Heart left ventricle (tissue), 16 donors: ENCODE measurements at regions not wholly inside any gene's neighbourhood (a gene's known extent, or its start where the extent isn't known, plus 50 kb on each side); places are given as distances from the start of the nearest gene placed in this dataset.

ENCODE experiments used
- ATAC-seq, 4 donors: fragments of 200-7000 bp; cut with Tn5 transposase; one replicate each; pipeline ENCODE4 v1.9.1; 2020 to 2022; ENCODE audit warnings: moderate library complexity in 4 of 4, mild to moderate bottlenecking in 3 of 4, moderate number of reproducible peaks in 1 of 4
- DNase-seq, 5 donors: peaks; one replicate each; pipeline ENCODE4 v3.0.0-alpha.2; 2020
- H3K27ac ChIP-seq, 12 donors: fragments of 200-600 bp; sonication (generic) in 4 of 12; one replicate each; pipeline versions ENCODE4 v1.5.0 to v1.8.0; 2016 to 2022; ENCODE audit warnings: mild to moderate bottlenecking in 2 of 12
- H3K27me3 ChIP-seq, 9 donors: fragments of 200-600 bp; sonication (generic) in 2 of 9; one replicate each; pipeline versions ENCODE4 v1.5.1 to v1.8.0; 2016 to 2022; ENCODE audit warnings: mild to moderate bottlenecking in 3 of 9
- H3K36me3 ChIP-seq, 9 donors: fragments of 200-600 bp; sonication (generic) in 2 of 9; one replicate each; pipeline versions ENCODE4 v1.5.0 to v1.8.0; 2018 to 2022; ENCODE audit warnings: mild to moderate bottlenecking in 2 of 9
- H3K4me1 ChIP-seq, 12 donors: fragments of 200-600 bp; sonication (generic) in 4 of 12; one replicate each; pipeline versions ENCODE4 v1.5.0 to v1.8.0; 2016 to 2022; ENCODE audit warnings: mild to moderate bottlenecking in 3 of 12
- H3K4me3 ChIP-seq, 12 donors: fragments of 200-600 bp; sonication (generic) in 4 of 12; one replicate each; pipeline versions ENCODE4 v1.5.0 to v1.8.0; 2017 to 2022; ENCODE audit warnings: mild to moderate bottlenecking in 9 of 12, moderate library complexity in 4 of 12
- H3K9me3 ChIP-seq, 12 donors: fragments of 200-600 bp; sonication (generic) in 4 of 12; one replicate each; pipeline versions ENCODE4 v1.5.0 to v1.8.0; 2016 to 2022; ENCODE audit warnings: mild to moderate bottlenecking in 1 of 12
- POLR2A ChIP-seq, 2 donors: fragments of 450-650 bp; IDR thresholded peaks; one replicate each; pipeline ENCODE4 v1.6.1; 2017; ENCODE audit warnings: antibody characterized with exemption in 2 of 2, mild to moderate bottlenecking in 2 of 2, moderate library complexity in 2 of 2
- WGBS, 4 donors: extraction: QIAGEN DNeasy Blood & Tissue Kit in 2 of 4; methylation state at CpG; one replicate each; pipeline versions ENCODE4 v1.1.5 to v1.1.7; 2013 to 2018; 5-methylcytosine and 5-hydroxymethylcytosine counted together
- intact Hi-C, 10 donors: fragments of 100-400 bp; cut with DNase I; formaldehyde crosslinking; loops; one replicate each; pipeline versions ENCODE4 v1.11.1 to v1.14.2; 2022
- TF ChIP-seq, protein P1 (sequence below), 12 donors: fragments of 200-600 bp; sonication (generic) in 4 of 12; IDR thresholded peaks; one replicate each; pipeline versions ENCODE4 v1.5.0 to v1.8.0; 2018 to 2022; ENCODE audit warnings: antibody characterized with exemption in 12 of 12, mild to moderate bottlenecking in 5 of 12
- donor health status: ischemic (EF 13 %, LVEDD 7.1; RV severe dilation, severe dysfunction).
- donor health status: healthy with polysubstance abuse.
- donor health status: DM: no; HTN: yes; CAD: no.
- donor health status: DM: no; HTN: no; CAD: no.
- donor health status: ischemic (EF 25% LVEDD 6.9; RV normal size, moderate dysfunction).
- donor health status: ischemic (EF 25% LVEDD 5.7; RV mildly dilated, moderate dysfunction).
- donor health status: healthy.
- donor health status: DM: yes; HTN: yes; CAD: no.
- donor health status: ischemic (EF 35%, LVEDD 5.7; RV mildly dilated, moderate dysfunction).
- donor health status: nonischemic (EF 11% LVEDD 7.7; RV severe dilation, severe dysfunction).
- donor health status: DM: yes; HTN: yes; CAD: no.
- donor health status: PGD.
- donor health status: ischemic (EF 29% LVEDD 5.4; RV normal size, mild dysfunction).
- donor health status: nonischemic (EF 23%, LVEDD 6.1; RV moderate dilation, normal function).

DNA sequence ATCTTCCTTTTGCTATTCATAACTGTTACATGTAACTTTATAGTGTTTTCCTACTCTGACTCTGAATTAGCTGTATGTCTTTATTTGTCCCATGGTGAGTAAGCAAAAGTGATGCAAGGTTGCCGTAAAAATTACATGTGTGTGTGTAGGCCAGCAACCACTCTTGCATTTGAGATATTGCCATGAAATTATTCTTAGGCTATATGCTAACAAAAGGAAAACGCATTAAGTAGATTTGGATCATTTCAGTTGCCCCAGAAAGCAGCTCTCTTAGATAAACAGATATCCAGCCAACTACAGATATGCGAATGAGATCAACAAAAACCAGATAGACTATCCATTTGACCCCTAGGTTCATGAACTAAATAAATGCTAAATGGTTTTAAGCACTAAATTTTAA lies 73.6 kb downstream of the CYLC2 start:
- H3K27ac ChIP-seq = no peak overlapping the region
- ATAC-seq (no peak), DNase-seq (no peak)
- no peak for TF ChIP-seq POLR2A (IDR thresholded peaks at IDR 0.05)
- TF ChIP-seq, protein P1, sequence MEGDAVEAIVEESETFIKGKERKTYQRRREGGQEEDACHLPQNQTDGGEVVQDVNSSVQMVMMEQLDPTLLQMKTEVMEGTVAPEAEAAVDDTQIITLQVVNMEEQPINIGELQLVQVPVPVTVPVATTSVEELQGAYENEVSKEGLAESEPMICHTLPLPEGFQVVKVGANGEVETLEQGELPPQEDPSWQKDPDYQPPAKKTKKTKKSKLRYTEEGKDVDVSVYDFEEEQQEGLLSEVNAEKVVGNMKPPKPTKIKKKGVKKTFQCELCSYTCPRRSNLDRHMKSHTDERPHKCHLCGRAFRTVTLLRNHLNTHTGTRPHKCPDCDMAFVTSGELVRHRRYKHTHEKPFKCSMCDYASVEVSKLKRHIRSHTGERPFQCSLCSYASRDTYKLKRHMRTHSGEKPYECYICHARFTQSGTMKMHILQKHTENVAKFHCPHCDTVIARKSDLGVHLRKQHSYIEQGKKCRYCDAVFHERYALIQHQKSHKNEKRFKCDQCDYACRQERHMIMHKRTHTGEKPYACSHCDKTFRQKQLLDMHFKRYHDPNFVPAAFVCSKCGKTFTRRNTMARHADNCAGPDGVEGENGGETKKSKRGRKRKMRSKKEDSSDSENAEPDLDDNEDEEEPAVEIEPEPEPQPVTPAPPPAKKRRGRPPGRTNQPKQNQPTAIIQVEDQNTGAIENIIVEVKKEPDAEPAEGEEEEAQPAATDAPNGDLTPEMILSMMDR (IDR thresholded peaks at IDR 0.05) = no peak
- peaks cover 0 to 5% (median 0%) of the 10 kb centered on the region in 12 donors for H3K9me3 ChIP-seq
- H3K27me3 ChIP-seq = no peaks in the 10 kb centered on the region
- 58 to 75% (median 63%) methylated on average over 3 of the region's 3 CpGs for WGBS, 4 donors
- no peak overlapping the region for H3K4me3 ChIP-seq
- intact Hi-C loops = no loop called here
- H3K4me1 ChIP-seq = no peaks in the 10 kb centered on the region
- no peaks in the 10 kb centered on the region for H3K36me3 ChIP-seq

DNA sequence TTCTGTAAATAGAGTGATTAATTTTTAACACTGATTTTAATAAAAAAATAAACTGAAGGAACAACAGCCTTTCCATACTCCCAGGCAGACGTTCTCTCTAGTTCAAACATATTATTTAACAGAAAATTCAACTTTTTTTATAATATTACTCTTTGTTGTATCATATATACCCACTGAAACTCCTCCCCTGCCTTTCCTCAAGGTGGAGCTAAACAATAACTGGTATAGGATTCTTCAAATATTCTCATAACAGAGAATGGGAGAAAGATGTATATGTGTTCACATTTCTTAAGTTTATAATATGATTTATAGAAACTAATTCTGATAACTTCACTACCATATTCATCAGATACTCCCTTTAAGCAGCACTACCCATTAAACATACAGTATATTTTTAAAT lies 83.4 kb downstream of the CYLC2 start:
- peaks cover 0 to 3% (median 0%) of the 10 kb centered on the region in 12 donors for H3K9me3 ChIP-seq
- DNase-seq = no peak
- 48 to 62% (median 52%) methylated on average over 1 of the region's 1 CpG for WGBS, 4 donors
- no peaks in the 10 kb centered on the region for H3K27me3 ChIP-seq
- H3K4me1 ChIP-seq = no peaks in the 10 kb centered on the region
- TF ChIP-seq, protein P1 (IDR thresholded peaks at IDR 0.05) = no peak
- no peak for TF ChIP-seq POLR2A (IDR thresholded peaks at IDR 0.05)
- no peak overlapping the region for H3K27ac ChIP-seq
- no peak overlapping the region for H3K4me3 ChIP-seq
- intact Hi-C loops = no loop called here
- ATAC-seq = no peak
- no peaks in the 10 kb centered on the region for H3K36me3 ChIP-seq

DNA sequence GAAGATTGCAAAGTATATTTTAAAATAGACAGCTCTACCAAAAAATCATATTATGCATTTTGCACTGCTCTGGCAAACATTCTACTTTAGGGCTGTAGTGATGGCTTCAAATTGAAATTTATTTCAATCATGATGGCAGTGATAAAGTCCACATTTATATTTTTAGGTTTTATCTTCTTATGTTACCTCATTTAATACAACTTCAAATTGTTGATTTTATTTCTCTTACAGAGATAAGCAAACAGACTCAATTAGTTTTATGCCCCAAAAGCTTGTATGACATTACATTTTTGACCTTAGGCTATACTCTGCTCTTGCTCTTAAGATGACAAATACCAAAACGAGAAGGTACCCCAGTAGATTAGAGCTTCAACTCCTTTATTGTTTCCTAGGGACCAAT lies 87.4 kb downstream of the CYLC2 start:
- no peaks in the 10 kb centered on the region for H3K36me3 ChIP-seq
- WGBS, 4 donors = 47 to 73% (median 55%) methylated on average over 1 of the region's 1 CpG
- ATAC-seq (no peak), DNase-seq (no peak)
- no peak overlapping the region for H3K4me3 ChIP-seq
- H3K9me3 ChIP-seq = no peaks in the 10 kb centered on the region
- TF ChIP-seq POLR2A (IDR thresholded peaks at IDR 0.05) = no peak
- TF ChIP-seq, protein P1 (IDR thresholded peaks at IDR 0.05) = no peak
- intact Hi-C loops = no loop called here
- no peaks in the 10 kb centered on the region for H3K4me1 ChIP-seq
- H3K27me3 ChIP-seq = no peaks in the 10 kb centered on the region
- no peak overlapping the region for H3K27ac ChIP-seq

DNA sequence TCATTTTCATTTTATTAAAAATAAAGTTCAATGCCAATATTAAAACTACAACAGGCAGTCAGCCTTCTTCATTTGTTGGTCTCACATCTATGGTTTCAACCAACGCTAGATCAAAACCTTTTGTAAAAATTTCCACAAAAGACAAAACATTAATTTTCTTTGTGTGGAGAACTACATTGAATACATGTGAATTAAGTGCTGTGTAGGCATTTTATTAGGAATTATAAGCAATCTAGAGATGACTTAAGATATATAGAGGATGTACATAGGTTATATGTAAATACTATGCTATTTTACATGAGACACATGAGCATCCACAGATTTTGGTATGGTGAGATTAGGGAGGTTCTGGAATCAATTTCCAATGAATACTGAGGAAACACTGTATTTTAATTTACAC lies 94.2 kb downstream of the CYLC2 start:
- no peak for DNase-seq
- WGBS, 4 donors = 90 to 98% (median 95%) methylated on average over 1 of the region's 1 CpG
- no peak overlapping the region for H3K27ac ChIP-seq
- intact Hi-C loops = no loop called here
- H3K4me3 ChIP-seq = no peak overlapping the region
- ATAC-seq = no peak
- H3K4me1 ChIP-seq = no peaks in the 10 kb centered on the region
- no peaks in the 10 kb centered on the region for H3K9me3 ChIP-seq
- H3K36me3 ChIP-seq = no peaks in the 10 kb centered on the region
- no peaks in the 10 kb centered on the region for H3K27me3 ChIP-seq
- TF ChIP-seq, protein P1 (IDR thresholded peaks at IDR 0.05) = no peak
